ENCODE measurements at regions not wholly inside any gene's neighbourhood (a gene's known extent, or its start where the extent isn't known, plus 50 kb on each side); places are given as distances from the start of the nearest gene placed in this dataset.

- no peak overlapping the region for H3K9ac ChIP-seq (ENCODE audit: low read length in 5 of 5)
- no peak overlapping the region for H3K27ac ChIP-seq (ENCODE audit: low read depth, low read length)
- no peaks in the 10 kb centered on the region for H3K9me3 ChIP-seq (ENCODE audit: control insufficient read depth in 5 of 5, low read length in 5 of 5)
Measured at GRCh38 chr5:15256485-15256884, 243.5 kb upstream of the FBXL7 start.

GRCh38 chr5:15255576-15255975 lies 244.4 kb upstream of the FBXL7 start:
- Histone ChIP-seq H3K4me1 (ENCODE audit: control insufficient read depth in 5 of 5, insufficient read depth in 5 of 5, low read length in 5 of 5) (no peaks in the 10 kb centered on the region), H3K36me3 (ENCODE audit: control insufficient read depth in 5 of 5, insufficient read depth in 5 of 5, low read length in 5 of 5) (no peaks in the 10 kb centered on the region)

More at GRCh38 chr5:15256485-15256884, 243.5 kb upstream of the FBXL7 start:
- Histone ChIP-seq H3K27me3 (ENCODE audit: control insufficient read depth in 5 of 5, insufficient read depth in 4 of 5, low read length in 5 of 5) (no peaks in the 10 kb centered on the region), H3K36me3 (ENCODE audit: control insufficient read depth in 5 of 5, insufficient read depth in 5 of 5, low read length in 5 of 5) (no peaks in the 10 kb centered on the region), H3K4me1 (ENCODE audit: control insufficient read depth in 5 of 5, insufficient read depth in 5 of 5, low read length in 5 of 5) (peaks cover 0 to 7% (median 0%) of the 10 kb centered on the region in 5 donors), H3K4me3 (ENCODE audit: low read depth in 1 of 5, low read length in 5 of 5) (no peak overlapping the region)

GRCh38 chr5:15254607-15255006 lies 245.4 kb upstream of the FBXL7 start:
- H3K4me1 ChIP-seq (ENCODE audit: control insufficient read depth in 5 of 5, insufficient read depth in 5 of 5, low read length in 5 of 5), result no peaks in the 10 kb centered on the region
- peaks cover 0 to 3% (median 0%) of the 10 kb centered on the region in 5 donors for H3K9me3 ChIP-seq (ENCODE audit: control insufficient read depth in 5 of 5, low read length in 5 of 5)
- H3K9ac ChIP-seq (ENCODE audit: low read length in 5 of 5), result no peak overlapping the region
- H3K27me3 ChIP-seq (ENCODE audit: control insufficient read depth in 5 of 5, insufficient read depth in 4 of 5, low read length in 5 of 5), result no peaks in the 10 kb centered on the region
- no peak overlapping the region for H3K4me3 ChIP-seq (ENCODE audit: low read depth in 1 of 5, low read length in 5 of 5)
- no peaks in the 10 kb centered on the region for H3K36me3 ChIP-seq (ENCODE audit: control insufficient read depth in 5 of 5, insufficient read depth in 5 of 5, low read length in 5 of 5)
- H3K27ac ChIP-seq (ENCODE audit: low read depth, low read length), result no peak overlapping the region

More at GRCh38 chr5:15255576-15255975, 244.4 kb upstream of the FBXL7 start:
- Histone ChIP-seq H3K4me3 (ENCODE audit: low read depth in 1 of 5, low read length in 5 of 5) (no peak overlapping the region), H3K9me3 (ENCODE audit: control insufficient read depth in 5 of 5, low read length in 5 of 5) (peaks cover 0 to 3% (median 0%) of the 10 kb centered on the region in 5 donors), H3K9ac (ENCODE audit: low read length in 5 of 5) (no peak overlapping the region), H3K27ac (ENCODE audit: low read depth, low read length) (no peak overlapping the region), H3K27me3 (ENCODE audit: control insufficient read depth in 5 of 5, insufficient read depth in 4 of 5, low read length in 5 of 5) (no peaks in the 10 kb centered on the region)

- Histone ChIP-seq H3K4me3 (ENCODE audit: low read depth in 1 of 5, low read length in 5 of 5) (no peak overlapping the region), H3K9me3 (ENCODE audit: control insufficient read depth in 5 of 5, low read length in 5 of 5) (peaks cover 0 to 3% (median 0%) of the 10 kb centered on the region in 5 donors), H3K27me3 (ENCODE audit: control insufficient read depth in 5 of 5, insufficient read depth in 4 of 5, low read length in 5 of 5) (no peaks in the 10 kb centered on the region), H3K4me1 (ENCODE audit: control insufficient read depth in 5 of 5, insufficient read depth in 5 of 5, low read length in 5 of 5) (no peaks in the 10 kb centered on the region), H3K27ac (ENCODE audit: low read depth, low read length) (no peak overlapping the region), H3K36me3 (ENCODE audit: control insufficient read depth in 5 of 5, insufficient read depth in 5 of 5, low read length in 5 of 5) (no peaks in the 10 kb centered on the region), H3K9ac (ENCODE audit: low read length in 5 of 5) (no peak overlapping the region)
Measured at GRCh38 chr5:15252331-15252730, 247.6 kb upstream of the FBXL7 start.

GRCh38 chr5:15249152-15249551 lies 250.8 kb upstream of the FBXL7 start:
- Histone ChIP-seq H3K27ac (ENCODE audit: low read depth, low read length) (no peak overlapping the region), H3K9ac (ENCODE audit: low read length in 5 of 5) (no peak overlapping the region), H3K36me3 (ENCODE audit: control insufficient read depth in 5 of 5, insufficient read depth in 5 of 5, low read length in 5 of 5) (no peaks in the 10 kb centered on the region), H3K9me3 (ENCODE audit: control insufficient read depth in 5 of 5, low read length in 5 of 5) (peaks cover 0 to 24% (median 21%) of the 10 kb centered on the region in 5 donors), H3K4me3 (ENCODE audit: low read depth in 1 of 5, low read length in 5 of 5) (no peak overlapping the region), H3K4me1 (ENCODE audit: control insufficient read depth in 5 of 5, insufficient read depth in 5 of 5, low read length in 5 of 5) (no peaks in the 10 kb centered on the region), H3K27me3 (ENCODE audit: control insufficient read depth in 5 of 5, insufficient read depth in 4 of 5, low read length in 5 of 5) (no peaks in the 10 kb centered on the region)

GRCh38 chr5:15248731-15249130 lies 251.2 kb upstream of the FBXL7 start:
- Histone ChIP-seq H3K36me3 (ENCODE audit: control insufficient read depth in 5 of 5, insufficient read depth in 5 of 5, low read length in 5 of 5) (no peaks in the 10 kb centered on the region), H3K4me1 (ENCODE audit: control insufficient read depth in 5 of 5, insufficient read depth in 5 of 5, low read length in 5 of 5) (no peaks in the 10 kb centered on the region), H3K9ac (ENCODE audit: low read length in 5 of 5) (no peak overlapping the region), H3K9me3 (ENCODE audit: control insufficient read depth in 5 of 5, low read length in 5 of 5) (peaks cover 0 to 24% (median 21%) of the 10 kb centered on the region in 5 donors), H3K27me3 (ENCODE audit: control insufficient read depth in 5 of 5, insufficient read depth in 4 of 5, low read length in 5 of 5) (no peaks in the 10 kb centered on the region), H3K27ac (ENCODE audit: low read depth, low read length) (no peak overlapping the region), H3K4me3 (ENCODE audit: low read depth in 1 of 5, low read length in 5 of 5) (no peak overlapping the region)

DNA sequence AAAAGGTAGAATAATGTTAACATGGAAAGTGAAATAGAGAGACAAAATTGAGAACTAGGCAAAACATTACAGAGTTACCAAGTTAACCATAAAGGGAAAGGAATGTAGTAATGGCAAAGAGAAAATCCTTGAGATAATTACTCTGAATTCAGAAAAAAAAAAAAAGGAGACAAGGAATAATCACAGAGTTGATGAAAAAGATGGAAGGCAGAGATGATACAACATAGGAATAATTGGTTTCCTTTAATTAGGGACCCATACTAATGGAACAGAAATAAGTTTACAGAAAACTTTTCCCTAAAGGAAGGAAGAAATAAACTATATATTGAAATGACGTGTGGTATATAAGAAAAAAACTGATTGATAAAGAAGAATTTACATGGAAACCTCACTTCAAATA lies 254.1 kb upstream of the FBXL7 start:
- H3K4me1 ChIP-seq (ENCODE audit: control insufficient read depth in 5 of 5, insufficient read depth in 5 of 5, low read length in 5 of 5), result no peaks in the 10 kb centered on the region
- no peak overlapping the region for H3K27ac ChIP-seq (ENCODE audit: low read depth, low read length)
- H3K9ac ChIP-seq (ENCODE audit: low read length in 5 of 5), result no peak overlapping the region
- H3K36me3 ChIP-seq (ENCODE audit: control insufficient read depth in 5 of 5, insufficient read depth in 5 of 5, low read length in 5 of 5), result no peaks in the 10 kb centered on the region
- H3K4me3 ChIP-seq (ENCODE audit: low read depth in 1 of 5, low read length in 5 of 5), result no peak overlapping the region
- H3K9me3 ChIP-seq (ENCODE audit: control insufficient read depth in 5 of 5, low read length in 5 of 5), result peaks cover 0 to 26% (median 23%) of the 10 kb centered on the region in 5 donors
- no peaks in the 10 kb centered on the region for H3K27me3 ChIP-seq (ENCODE audit: control insufficient read depth in 5 of 5, insufficient read depth in 4 of 5, low read length in 5 of 5)

GRCh38 chr5:15243301-15244020 lies 256.5 kb upstream of the FBXL7 start:
- Histone ChIP-seq H3K27me3 (ENCODE audit: control insufficient read depth in 5 of 5, insufficient read depth in 4 of 5, low read length in 5 of 5) (no peaks in the 10 kb centered on the region), H3K4me1 (ENCODE audit: control insufficient read depth in 5 of 5, insufficient read depth in 5 of 5, low read length in 5 of 5) (no peaks in the 10 kb centered on the region), H3K27ac (ENCODE audit: low read depth, low read length) (no peak overlapping the region), H3K36me3 (ENCODE audit: control insufficient read depth in 5 of 5, insufficient read depth in 5 of 5, low read length in 5 of 5) (no peaks in the 10 kb centered on the region), H3K4me3 (ENCODE audit: low read depth in 1 of 5, low read length in 5 of 5) (no peak overlapping the region), H3K9me3 (ENCODE audit: control insufficient read depth in 5 of 5, low read length in 5 of 5) (peaks cover 0 to 28% (median 28%) of the 10 kb centered on the region in 5 donors), H3K9ac (ENCODE audit: low read length in 5 of 5) (no peak overlapping the region)

- H3K9me3 ChIP-seq (ENCODE audit: control insufficient read depth in 5 of 5, low read length in 5 of 5), result peaks cover 0 to 20% (median 19%) of the 10 kb centered on the region in 5 donors
- H3K36me3 ChIP-seq (ENCODE audit: control insufficient read depth in 5 of 5, insufficient read depth in 5 of 5, low read length in 5 of 5), result no peaks in the 10 kb centered on the region
- H3K4me3 ChIP-seq (ENCODE audit: low read depth in 1 of 5, low read length in 5 of 5), result no peak overlapping the region
- no peak overlapping the region for H3K27ac ChIP-seq (ENCODE audit: low read depth, low read length)
- H3K4me1 ChIP-seq (ENCODE audit: control insufficient read depth in 5 of 5, insufficient read depth in 5 of 5, low read length in 5 of 5), result no peaks in the 10 kb centered on the region
- no peaks in the 10 kb centered on the region for H3K27me3 ChIP-seq (ENCODE audit: control insufficient read depth in 5 of 5, insufficient read depth in 4 of 5, low read length in 5 of 5)
- H3K9ac ChIP-seq (ENCODE audit: low read length in 5 of 5), result no peak overlapping the region
Measured at GRCh38 chr5:15241216-15241821, 258.7 kb upstream of the FBXL7 start.

DNA sequence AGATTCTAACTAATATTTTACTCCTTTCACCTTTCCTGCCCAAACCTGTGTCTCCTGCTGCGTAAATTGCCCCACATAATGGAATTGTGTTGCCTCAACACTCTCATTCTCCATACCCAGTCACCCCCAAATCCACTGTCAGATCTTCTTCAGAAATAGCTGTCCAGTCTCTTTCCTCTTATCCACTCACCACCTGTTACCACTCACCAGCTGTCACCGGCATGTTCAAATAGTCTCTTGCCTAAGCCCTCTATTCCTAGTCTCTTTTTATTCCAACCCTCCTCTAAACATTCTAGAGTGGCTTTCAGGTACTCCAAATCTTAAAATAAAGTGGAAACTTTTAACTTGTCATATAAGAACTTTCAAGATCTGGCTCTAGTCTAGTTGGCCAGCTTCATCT lies 262.0 kb upstream of the FBXL7 start:
- no peak overlapping the region for H3K4me3 ChIP-seq (ENCODE audit: low read depth in 1 of 5, low read length in 5 of 5)
- no peak overlapping the region for H3K27ac ChIP-seq (ENCODE audit: low read depth, low read length)
- no peaks in the 10 kb centered on the region for H3K36me3 ChIP-seq (ENCODE audit: control insufficient read depth in 5 of 5, insufficient read depth in 5 of 5, low read length in 5 of 5)
- H3K27me3 ChIP-seq (ENCODE audit: control insufficient read depth in 5 of 5, insufficient read depth in 4 of 5, low read length in 5 of 5), result no peaks in the 10 kb centered on the region
- H3K9me3 ChIP-seq (ENCODE audit: control insufficient read depth in 5 of 5, low read length in 5 of 5), result peaks cover 0 to 7% (median 3%) of the 10 kb centered on the region in 5 donors
- H3K9ac ChIP-seq (ENCODE audit: low read length in 5 of 5), result no peak overlapping the region
- H3K4me1 ChIP-seq (ENCODE audit: control insufficient read depth in 5 of 5, insufficient read depth in 5 of 5, low read length in 5 of 5), result no peaks in the 10 kb centered on the region

Measured in subcutaneous abdominal adipose tissue (tissue), 5 donors.